Adrenal gland (tissue), 9 donors: ENCODE measurements at regions not wholly inside any gene's neighbourhood (a gene's known extent, or its start where the extent isn't known, plus 50 kb on each side); places are given as distances from the start of the nearest gene placed in this dataset.

Source experiments
- DNase-seq, 7 donors: peaks; one replicate each; pipeline ENCODE4 v3.0.0-alpha.2; 2019 to 2020
- H3K27ac ChIP-seq, 5 donors: fragments of 200-600 bp; sonication (generic) in 4 of 5; 1 replicate in 3 of 5; 2 replicates in 2 of 5; pipeline versions ENCODE4 v1.5.1 to v1.8.0; 2016 to 2020; ENCODE audit warnings: mild to moderate bottlenecking in 1 of 5
- H3K27me3 ChIP-seq: fragments of 200-600 bp; 2 replicates; pipeline ENCODE4 v1.8.0; 2021
- H3K36me3 ChIP-seq, 2 donors: fragments of 200-600 bp; replicated peaks in 1 of 2; 1 replicate in 1 of 2; 2 replicates in 1 of 2; pipeline versions ENCODE4 v1.5.1 to v1.8.0; 2018 to 2022
- H3K4me1 ChIP-seq, 2 donors: fragments of 200-600 bp; replicated peaks in 1 of 2; 1 replicate in 1 of 2; 2 replicates in 1 of 2; pipeline versions ENCODE4 v1.5.1 to v1.8.0; 2018 to 2021
- H3K4me3 ChIP-seq, 4 donors: fragments of 200-600 bp; sonication (generic) in 3 of 4; one replicate each; pipeline ENCODE4 v1.5.1; 2016 to 2018
- H3K9me3 ChIP-seq, 3 donors: fragments of 200-600 bp; sonication (generic) in 1 of 3; replicated peaks in 1 of 3; 1 replicate in 2 of 3; 2 replicates in 1 of 3; pipeline versions ENCODE4 v1.5.1 to v1.8.0; 2016 to 2021
- CTCF ChIP-seq, 6 experiments: fragments of 450-650 bp in 4 of 6; fragments of 200-600 bp in 2 of 6; sonication (generic) in 1 of 6; IDR thresholded peaks; 1 replicate in 5 of 6; 2 replicates in 1 of 6; pipeline versions ENCODE4 v1.5.1 to v1.8.0; 2016 to 2021; ENCODE audit warnings: antibody characterized with exemption in 6 of 6, mild to moderate bottlenecking in 2 of 6, moderate library complexity in 1 of 6
- POLR2A ChIP-seq, 2 donors: fragments of 450-650 bp; IDR thresholded peaks; one replicate each; pipeline ENCODE4 v1.6.1; 2017; ENCODE audit warnings: antibody characterized with exemption in 2 of 2, mild to moderate bottlenecking in 2 of 2, moderate library complexity in 1 of 2
- WGBS, 4 donors: extraction: QIAGEN DNeasy Blood & Tissue Kit in 2 of 4; methylation state at CpG; one replicate each; pipeline versions ENCODE4 v1.1.5 to v1.1.7; 2013 to 2017; 5-methylcytosine and 5-hydroxymethylcytosine counted together
- intact Hi-C, 2 donors: fragments of 100-400 bp; cut with DNase I; formaldehyde crosslinking; loops; one replicate each; pipeline versions ENCODE4 v1.14.1 to v1.15.0; 2022 to 2023
- donor health status: healthy with polysubstance abuse.
- donor health status: Bipolar disorder and iron deficiency.
- donor health status: DM: yes; HTN: yes; CAD: no.
- donor health status: DM: no; HTN: no; CAD: no.
- donor health status: DM: no; HTN: no; CAD: no.

- peaks cover 0 to 4% (median 0%) of the 10 kb centered on the region in 3 donors for H3K9me3 ChIP-seq
- intact Hi-C loops = no loop called here
- 57 to 77% (median 65%) methylated on average over 3 of the region's 3 CpGs for WGBS, 4 donors
- no peaks in the 10 kb centered on the region for H3K27me3 ChIP-seq
- H3K36me3 ChIP-seq = no peaks in the 10 kb centered on the region
- no peak overlapping the region for H3K27ac ChIP-seq
- TF ChIP-seq POLR2A (IDR thresholded peaks at IDR 0.05) = no peak
- no peak for TF ChIP-seq CTCF (IDR thresholded peaks at IDR 0.05)
- DNase-seq = no peak
- H3K4me3 ChIP-seq = no peak overlapping the region
- no peaks in the 10 kb centered on the region for H3K4me1 ChIP-seq
These were observed 1087.9 kb upstream of the NUDT12 start for GRCh38 chr5:104650313-104651055.

GRCh38 chr5:104646416-104646815 is 1083.8 kb upstream of the NUDT12 start:
- DNase-seq = no peak
- Histone ChIP-seq H3K36me3 (no peaks in the 10 kb centered on the region), H3K27ac (no peak overlapping the region), H3K27me3 (no peaks in the 10 kb centered on the region), H3K4me1 (no peaks in the 10 kb centered on the region), H3K4me3 (no peak overlapping the region), H3K9me3 (no peaks in the 10 kb centered on the region)
- WGBS, 4 donors = 72 to 87% (median 77%) methylated on average over 3 of the region's 3 CpGs
- intact Hi-C loops = no loop called here
- TF ChIP-seq CTCF (IDR thresholded peaks at IDR 0.05) (no peak), POLR2A (IDR thresholded peaks at IDR 0.05) (no peak)

GRCh38 chr5:104643320-104643719 is 1080.7 kb upstream of the NUDT12 start:
- intact Hi-C loops = no loop called here
- no peaks in the 10 kb centered on the region for H3K9me3 ChIP-seq
- H3K27ac ChIP-seq = no peak overlapping the region
- no peaks in the 10 kb centered on the region for H3K4me1 ChIP-seq
- no peak for DNase-seq
- WGBS, 4 donors = 68 to 81% (median 80%) methylated on average over 3 of the region's 3 CpGs
- TF ChIP-seq POLR2A (IDR thresholded peaks at IDR 0.05) (no peak), CTCF (IDR thresholded peaks at IDR 0.05) (no peak)
- H3K4me3 ChIP-seq = no peak overlapping the region
- H3K36me3 ChIP-seq = no peaks in the 10 kb centered on the region
- H3K27me3 ChIP-seq = no peaks in the 10 kb centered on the region

- H3K4me3 ChIP-seq = no peak overlapping the region
- 66 to 71% (median 67%) methylated on average over 3 of the region's 3 CpGs for WGBS, 4 donors
These were observed 1072.6 kb upstream of the NUDT12 start for GRCh38 chr5:104635227-104635626.

GRCh38 chr5:104628911-104629310 is 1066.3 kb upstream of the NUDT12 start:
- TF ChIP-seq POLR2A (IDR thresholded peaks at IDR 0.05) = no peak
- intact Hi-C loops = no loop called here

More at GRCh38 chr5:104635227-104635626, 1072.6 kb upstream of the NUDT12 start:
- no peaks in the 10 kb centered on the region for H3K36me3 ChIP-seq
- DNase-seq = no peak
- no peaks in the 10 kb centered on the region for H3K27me3 ChIP-seq
- TF ChIP-seq POLR2A (IDR thresholded peaks at IDR 0.05) = no peak
- H3K27ac ChIP-seq = no peak overlapping the region
- intact Hi-C loops = no loop called here
- H3K9me3 ChIP-seq = no peaks in the 10 kb centered on the region
- no peaks in the 10 kb centered on the region for H3K4me1 ChIP-seq

More at GRCh38 chr5:104628911-104629310, 1066.3 kb upstream of the NUDT12 start:
- no peak for DNase-seq
- Histone ChIP-seq H3K27ac (no peak overlapping the region), H3K9me3 (no peaks in the 10 kb centered on the region), H3K4me3 (no peak overlapping the region), H3K36me3 (no peaks in the 10 kb centered on the region), H3K27me3 (no peaks in the 10 kb centered on the region), H3K4me1 (no peaks in the 10 kb centered on the region)
